HepG2 (cell line): ENCODE measurements at regions not wholly inside any gene's neighbourhood (a gene's known extent, or its start where the extent isn't known, plus 50 kb on each side); places are given as distances from the start of the nearest gene placed in this dataset.

Experiments
- BRCA1 ChIP-seq: sonication (generic); formaldehyde crosslinking; IDR thresholded peaks from 2 replicates; pipeline ENCODE4 v1.4.0; 2020; ENCODE audit warnings: missing genetic modification reagents
- FOXM1 ChIP-seq: sonication (generic); formaldehyde crosslinking; IDR thresholded peaks from 2 replicates; pipeline ENCODE4 v1.5.0; 2020; ENCODE audit warnings: missing genetic modification reagents
- MAFG ChIP-seq: sonication (generic); formaldehyde crosslinking; IDR thresholded peaks from 2 replicates; pipeline ENCODE4 v1.5.1; 2020; ENCODE audit warnings: mild to moderate bottlenecking, missing genetic modification reagents
- PBX3 ChIP-seq: sonication (generic); formaldehyde crosslinking; IDR thresholded peaks from 2 replicates; pipeline ENCODE4 v1.8.1; 2023; ENCODE audit warnings: missing genetic modification reagents, inconsistent platforms, borderline replicate concordance
- RARG ChIP-seq: sonication (generic); formaldehyde crosslinking; IDR thresholded peaks from 2 replicates; pipeline ENCODE4 v1.4.0; 2020; ENCODE audit warnings: low read depth, mild to moderate bottlenecking, missing genetic modification reagents
- TF ChIP-seq, protein P1 (sequence below): sonication (generic); formaldehyde crosslinking; IDR thresholded peaks from 2 replicates; pipeline ENCODE4 v1.5.0; 2020; ENCODE audit warnings: mild to moderate bottlenecking, missing genetic modification reagents, moderate library complexity

- TF ChIP-seq, protein P1, sequence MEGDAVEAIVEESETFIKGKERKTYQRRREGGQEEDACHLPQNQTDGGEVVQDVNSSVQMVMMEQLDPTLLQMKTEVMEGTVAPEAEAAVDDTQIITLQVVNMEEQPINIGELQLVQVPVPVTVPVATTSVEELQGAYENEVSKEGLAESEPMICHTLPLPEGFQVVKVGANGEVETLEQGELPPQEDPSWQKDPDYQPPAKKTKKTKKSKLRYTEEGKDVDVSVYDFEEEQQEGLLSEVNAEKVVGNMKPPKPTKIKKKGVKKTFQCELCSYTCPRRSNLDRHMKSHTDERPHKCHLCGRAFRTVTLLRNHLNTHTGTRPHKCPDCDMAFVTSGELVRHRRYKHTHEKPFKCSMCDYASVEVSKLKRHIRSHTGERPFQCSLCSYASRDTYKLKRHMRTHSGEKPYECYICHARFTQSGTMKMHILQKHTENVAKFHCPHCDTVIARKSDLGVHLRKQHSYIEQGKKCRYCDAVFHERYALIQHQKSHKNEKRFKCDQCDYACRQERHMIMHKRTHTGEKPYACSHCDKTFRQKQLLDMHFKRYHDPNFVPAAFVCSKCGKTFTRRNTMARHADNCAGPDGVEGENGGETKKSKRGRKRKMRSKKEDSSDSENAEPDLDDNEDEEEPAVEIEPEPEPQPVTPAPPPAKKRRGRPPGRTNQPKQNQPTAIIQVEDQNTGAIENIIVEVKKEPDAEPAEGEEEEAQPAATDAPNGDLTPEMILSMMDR (CRISPR knock-in tag) = no peak
- TF ChIP-seq BRCA1 (CRISPR knock-in tag) (no peak), PBX3 (CRISPR knock-in tag) (no peak), RARG (CRISPR knock-in tag) (no peak), FOXM1 (CRISPR knock-in tag) (no peak), MAFG (CRISPR knock-in tag) (no peak)
These were observed 58.3 kb upstream of the VSIG4 start for GRCh38 chrX:66098162-66098561.
